ENCODE measurements at regions not wholly inside any gene's neighbourhood (a gene's known extent, or its start where the extent isn't known, plus 50 kb on each side); places are given as distances from the start of the nearest gene placed in this dataset.

GRCh38 chr1:56278061-56278460 is 301.3 kb downstream of the PLPP3 start:
- no peak for DNase-seq
- H3K4me1 Mint-ChIP-seq: no peaks in the 10 kb centered on the region
- no peaks in the 10 kb centered on the region for H3K36me3 Mint-ChIP-seq (ENCODE audit: low read depth)
- 88 to 90% methylated on average over 3 of the region's 3 CpGs for WGBS, 2 experiments (ENCODE audit: insufficient coverage in 1 of 2, insufficient read length in 1 of 2)
- no peak overlapping the region for H3K4me3 Mint-ChIP-seq
- Histone ChIP-seq H3K27ac (ENCODE audit: low read depth, low read length) (no peak overlapping the region), H3K9ac (ENCODE audit: extremely low read depth, low read length, poor library complexity, severe bottlenecking) (no peak overlapping the region), H3K4me1 (ENCODE audit: control insufficient read depth, insufficient read depth, low read length) (no peaks in the 10 kb centered on the region), H3K9me3 (ENCODE audit: control insufficient read depth, low read length) (no peaks in the 10 kb centered on the region), H3K4me3 (ENCODE audit: low read length) (no peak overlapping the region), H3K36me3 (ENCODE audit: control insufficient read depth, insufficient read depth, low read length) (no peaks in the 10 kb centered on the region), H3K27me3 (ENCODE audit: control insufficient read depth, insufficient read depth, low read length, poor library complexity, severe bottlenecking) (no peaks in the 10 kb centered on the region)
- H3K27ac Mint-ChIP-seq: no peak overlapping the region
- H3K9me3 Mint-ChIP-seq: peaks cover 2% of the 10 kb centered on the region
- no peak for TF ChIP-seq CTCF (conservative IDR thresholded peaks at IDR 0.05)
- peaks cover 3% of the 10 kb centered on the region for H3K27me3 Mint-ChIP-seq (ENCODE audit: insufficient read depth)

- Histone ChIP-seq H3K9me3 (ENCODE audit: control insufficient read depth, low read length) (no peaks in the 10 kb centered on the region), H3K9ac (ENCODE audit: extremely low read depth, low read length, poor library complexity, severe bottlenecking) (no peak overlapping the region), H3K4me3 (ENCODE audit: low read length) (no peak overlapping the region), H3K4me1 (ENCODE audit: control insufficient read depth, insufficient read depth, low read length) (no peaks in the 10 kb centered on the region), H3K27me3 (ENCODE audit: control insufficient read depth, insufficient read depth, low read length, poor library complexity, severe bottlenecking) (no peaks in the 10 kb centered on the region), H3K36me3 (ENCODE audit: control insufficient read depth, insufficient read depth, low read length) (no peaks in the 10 kb centered on the region), H3K27ac (ENCODE audit: low read depth, low read length) (no peak overlapping the region)
- peaks cover 2% of the 10 kb centered on the region for H3K9me3 Mint-ChIP-seq
- 93% methylated on average over 5 to 7 of the region's 7 CpGs for WGBS, 2 experiments (ENCODE audit: insufficient coverage in 1 of 2, insufficient read length in 1 of 2)
- H3K27me3 Mint-ChIP-seq (ENCODE audit: insufficient read depth): peaks cover 16% of the 10 kb centered on the region
- no peak overlapping the region for H3K4me3 Mint-ChIP-seq
- TF ChIP-seq CTCF (conservative IDR thresholded peaks at IDR 0.05): no peak
- H3K36me3 Mint-ChIP-seq (ENCODE audit: low read depth): no peaks in the 10 kb centered on the region
- no peak overlapping the region for H3K27ac Mint-ChIP-seq
- H3K4me1 Mint-ChIP-seq: no peaks in the 10 kb centered on the region
- no peak for DNase-seq
These were observed 310.7 kb downstream of the PLPP3 start for GRCh38 chr1:56268519-56269140.

GRCh38 chr1:56267611-56268010 is 311.8 kb downstream of the PLPP3 start:
- Mint-ChIP-seq H3K4me3 (no peak overlapping the region), H3K9me3 (no peaks in the 10 kb centered on the region), H3K36me3 (ENCODE audit: low read depth) (no peaks in the 10 kb centered on the region), H3K27me3 (ENCODE audit: insufficient read depth) (peaks cover 9% of the 10 kb centered on the region), H3K4me1 (no peaks in the 10 kb centered on the region), H3K27ac (no peak overlapping the region)
- Histone ChIP-seq H3K27ac (ENCODE audit: low read depth, low read length) (no peak overlapping the region), H3K9me3 (ENCODE audit: control insufficient read depth, low read length) (no peaks in the 10 kb centered on the region), H3K4me1 (ENCODE audit: control insufficient read depth, insufficient read depth, low read length) (no peaks in the 10 kb centered on the region), H3K27me3 (ENCODE audit: control insufficient read depth, insufficient read depth, low read length, poor library complexity, severe bottlenecking) (no peaks in the 10 kb centered on the region), H3K9ac (ENCODE audit: extremely low read depth, low read length, poor library complexity, severe bottlenecking) (no peak overlapping the region), H3K4me3 (ENCODE audit: low read length) (no peak overlapping the region), H3K36me3 (ENCODE audit: control insufficient read depth, insufficient read depth, low read length) (no peaks in the 10 kb centered on the region)
- no peak for DNase-seq
- no peak for TF ChIP-seq CTCF (conservative IDR thresholded peaks at IDR 0.05)
- WGBS, 2 experiments (ENCODE audit: insufficient coverage in 1 of 2, insufficient read length in 1 of 2): 85% methylated on average over 2 of the region's 2 CpGs; no CpG with 5 or more reads in 1 of the 2 experiments

All from endodermal cell (in vitro differentiated cells).